ENCODE measurements at regions not wholly inside any gene's neighbourhood (a gene's known extent, or its start where the extent isn't known, plus 50 kb on each side); places are given as distances from the start of the nearest gene placed in this dataset.
"Not testable (repeated sequence)": the region's sequence is repeated elsewhere in the genome, so short reads cannot be mapped to it uniquely, and the experiment has no call there.

DNA sequence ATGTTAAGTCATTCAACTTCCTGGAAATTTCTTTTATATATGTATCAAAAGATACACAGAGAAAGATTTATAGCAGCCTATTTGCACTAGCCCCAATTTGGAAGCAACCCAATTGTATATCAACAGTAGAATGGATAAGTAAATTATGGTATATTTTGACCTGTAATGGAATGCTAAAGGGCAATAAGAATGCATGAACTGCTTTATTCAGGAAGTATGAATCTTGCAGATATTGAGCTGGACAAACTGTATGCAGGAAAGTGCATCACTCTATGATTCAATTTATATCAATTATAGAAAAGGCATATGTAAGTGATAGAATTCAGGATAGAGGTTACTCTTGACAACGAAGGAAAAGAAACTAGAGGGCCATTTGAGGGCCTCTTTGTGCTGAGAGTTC, 913.1 kb upstream of the FBXO33 start:
- DNase-seq = no peak

DNA sequence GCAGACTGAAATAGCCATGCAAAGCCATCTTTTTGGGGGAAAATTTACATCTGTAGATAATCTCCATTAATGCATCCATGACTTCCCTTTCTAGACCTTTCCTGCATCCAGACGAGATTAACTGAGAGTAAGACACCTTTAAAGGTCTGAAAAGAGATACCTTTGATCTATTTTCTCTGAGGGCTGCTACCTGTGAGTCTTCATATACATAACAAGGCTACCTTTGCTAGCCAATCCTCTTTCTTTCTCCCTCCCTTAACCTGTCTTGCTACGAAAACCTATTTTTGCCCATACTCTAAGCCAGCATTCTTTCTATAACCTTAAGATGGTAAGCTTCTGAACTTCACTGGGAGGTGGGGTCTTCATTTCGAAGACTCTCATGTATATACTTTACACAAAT, 908.5 kb upstream of the FBXO33 start:
- DNase-seq = no peak

DNA sequence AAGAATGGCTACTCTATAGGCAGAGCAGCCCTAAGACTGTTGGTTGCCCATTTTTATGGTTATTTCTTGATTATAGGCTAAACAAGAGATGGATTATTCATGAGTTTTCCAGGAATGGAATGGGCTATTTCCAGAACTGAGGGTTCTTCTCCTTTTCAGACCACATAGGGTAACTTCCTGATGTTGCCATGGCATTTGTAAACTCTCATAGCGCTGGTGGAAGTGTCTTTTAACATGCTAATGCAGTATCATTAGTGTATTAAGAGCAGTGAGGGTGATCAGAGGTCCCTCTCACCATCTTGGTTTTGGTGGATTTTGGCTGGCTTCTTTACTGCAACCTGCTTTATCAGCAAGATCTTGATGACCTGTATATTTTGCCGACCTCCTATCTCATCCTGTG, 904.6 kb upstream of the FBXO33 start:
- DNase-seq = no peak

- not testable (repeated sequence) for DNase-seq
Observed at GRCh38 chr14:40326519-40326918, 894.3 kb upstream of the FBXO33 start.

DNA sequence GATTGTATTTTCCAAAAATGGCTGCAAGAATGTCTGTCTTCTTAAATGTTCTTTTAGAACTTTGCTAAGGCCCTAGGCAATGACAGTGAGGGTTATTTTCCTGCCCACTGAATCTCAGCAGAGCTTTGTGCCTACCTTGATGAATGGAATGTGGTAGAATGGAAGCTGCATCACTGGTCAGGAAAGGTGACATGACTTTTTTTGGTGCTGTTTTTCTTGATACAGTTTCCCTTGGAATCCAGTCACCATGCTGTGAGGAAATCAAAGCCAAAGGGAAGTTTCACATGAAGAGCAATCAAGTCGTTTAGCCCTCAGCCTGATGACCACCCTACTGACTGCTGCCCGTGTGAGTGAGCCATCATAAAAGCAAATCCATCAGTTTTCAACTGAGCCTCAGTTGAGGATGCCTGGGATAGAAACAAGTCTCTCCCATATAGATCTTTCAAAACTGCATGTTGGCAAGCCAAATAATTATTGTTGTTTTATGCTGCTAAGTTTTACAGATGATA, 886.0 kb upstream of the FBXO33 start:
- no peak for DNase-seq

DNA sequence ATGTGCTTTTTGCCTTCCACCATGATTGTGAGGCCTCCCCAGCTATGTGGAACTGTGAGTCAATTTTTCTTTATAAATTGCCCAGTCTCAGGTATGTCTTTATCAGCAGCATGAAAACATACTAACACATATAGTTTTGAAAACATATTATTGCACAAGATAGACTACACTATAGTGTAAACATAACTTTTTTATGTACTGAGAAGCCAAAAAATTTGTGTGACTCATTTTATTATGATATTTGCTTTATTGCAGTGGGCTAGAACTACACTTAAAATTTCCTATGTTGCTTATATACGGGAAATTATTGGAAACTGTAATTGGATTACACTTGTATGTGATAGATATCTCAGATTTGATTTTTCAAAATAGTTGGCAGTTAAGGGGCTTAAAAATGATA, 885.5 kb upstream of the FBXO33 start:
- DNase-seq = no peak

GRCh38 chr14:40312296-40312695, 880.1 kb upstream of the FBXO33 start:
- no peak for DNase-seq

- no peak for DNase-seq
Observed at GRCh38 chr14:40309124-40309523, 876.9 kb upstream of the FBXO33 start.

DNA sequence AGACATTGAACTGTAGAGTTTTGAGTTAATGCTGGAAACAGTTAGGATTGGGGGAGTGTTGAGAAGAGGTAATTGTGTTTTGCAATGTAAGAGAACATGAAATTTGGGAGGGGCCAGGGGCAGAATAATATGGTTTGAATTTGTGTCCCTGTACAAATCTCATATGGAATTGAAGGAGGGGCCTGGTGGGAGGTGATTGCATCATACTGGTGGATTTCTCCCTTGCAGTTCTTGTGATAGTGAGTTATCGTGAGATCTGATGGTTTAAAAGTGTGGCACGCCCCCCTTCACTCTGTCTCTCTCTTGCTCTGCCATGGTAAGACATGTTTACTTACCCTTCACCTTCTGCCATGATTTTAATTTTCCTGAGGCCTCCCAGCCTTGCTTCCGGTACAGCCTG, 876.0 kb upstream of the FBXO33 start:
- no peak for DNase-seq

DNA sequence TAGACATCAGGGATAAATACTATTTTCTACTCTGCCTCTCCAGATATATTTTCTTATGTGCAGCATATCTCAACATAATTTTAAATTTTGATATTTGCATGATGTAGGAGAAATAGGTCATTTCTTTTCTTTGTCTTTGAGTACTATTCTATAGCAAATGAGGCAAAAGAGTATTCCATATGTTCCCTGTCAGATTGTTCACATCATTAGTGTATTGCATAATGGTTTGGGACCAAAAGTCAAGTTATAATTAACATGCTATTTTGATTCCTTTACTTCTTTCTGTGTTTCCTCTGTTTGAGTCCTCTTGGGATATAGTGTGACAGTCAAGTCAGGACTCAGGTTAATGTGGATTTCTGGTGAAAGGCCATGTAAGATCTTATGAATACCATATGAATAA, 864.6 kb upstream of the FBXO33 start:
- no peak for DNase-seq

DNA sequence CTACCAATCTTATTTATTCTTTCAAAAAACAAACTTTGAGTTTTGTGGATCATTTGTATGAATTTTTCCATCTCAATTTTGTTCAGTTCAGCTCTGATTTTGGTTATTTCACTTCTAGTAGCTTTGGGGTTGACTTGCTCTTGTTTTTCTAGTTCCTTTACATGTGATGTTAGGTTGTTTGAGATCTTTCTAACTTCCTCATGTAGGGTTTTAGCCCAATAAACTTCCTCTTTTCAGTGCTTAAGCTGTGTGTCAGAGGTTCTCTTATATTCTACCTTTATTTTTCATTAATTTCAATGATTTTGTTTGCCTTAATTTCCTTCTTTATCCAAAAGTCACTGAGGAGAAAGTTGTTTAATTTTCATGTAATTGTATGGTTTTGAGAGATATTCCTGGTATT, 860.4 kb upstream of the FBXO33 start:
- peak; percentile 77 for DNase-seq

GRCh38 chr14:40282196-40282595, 850.0 kb upstream of the FBXO33 start:
- no peak for DNase-seq

GRCh38 chr14:40280652-40281051, 848.4 kb upstream of the FBXO33 start:
- no peak for DNase-seq

GRCh38 chr14:40273417-40273816, 841.2 kb upstream of the FBXO33 start:
- DNase-seq = no peak

DNA sequence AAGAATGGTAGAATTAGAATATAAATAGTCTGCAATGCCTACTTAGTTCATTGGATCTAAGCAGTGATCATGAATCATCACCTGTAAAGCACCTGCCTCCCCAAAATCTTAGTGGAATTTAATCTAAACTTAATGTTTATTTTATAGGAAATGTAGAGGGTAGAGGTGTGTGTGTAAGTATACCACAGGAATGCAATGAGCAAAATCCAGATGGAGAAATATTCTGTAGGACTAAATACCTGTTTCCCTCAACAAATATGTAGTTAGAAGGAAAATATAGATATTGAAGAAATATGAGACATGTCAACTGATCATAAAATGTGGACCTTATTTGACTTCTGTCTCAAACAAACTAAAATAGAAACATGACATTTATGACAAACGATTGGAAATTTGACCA, 839.2 kb upstream of the FBXO33 start:
- DNase-seq = no peak

DNA sequence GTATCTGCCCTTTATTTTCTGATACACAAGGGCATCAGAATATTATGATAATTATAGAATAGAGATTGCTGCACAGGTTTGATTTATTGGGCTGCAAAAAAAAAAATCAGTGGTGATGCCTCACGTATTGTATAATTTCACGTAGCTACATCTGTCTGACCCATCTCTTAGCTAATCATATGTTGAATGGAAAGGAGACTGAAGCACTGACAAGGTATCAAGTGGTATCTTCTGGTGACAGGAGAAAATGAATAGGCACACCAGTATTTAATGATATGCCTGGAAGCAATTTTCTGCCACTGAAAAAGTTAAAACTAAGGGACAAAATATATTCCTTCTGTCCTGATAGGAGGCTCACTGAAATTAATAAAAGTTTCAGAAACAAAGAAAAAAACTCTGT, 837.2 kb upstream of the FBXO33 start:
- no peak for DNase-seq

GRCh38 chr14:40268236-40268635, 836.0 kb upstream of the FBXO33 start:
- no peak for DNase-seq

DNA sequence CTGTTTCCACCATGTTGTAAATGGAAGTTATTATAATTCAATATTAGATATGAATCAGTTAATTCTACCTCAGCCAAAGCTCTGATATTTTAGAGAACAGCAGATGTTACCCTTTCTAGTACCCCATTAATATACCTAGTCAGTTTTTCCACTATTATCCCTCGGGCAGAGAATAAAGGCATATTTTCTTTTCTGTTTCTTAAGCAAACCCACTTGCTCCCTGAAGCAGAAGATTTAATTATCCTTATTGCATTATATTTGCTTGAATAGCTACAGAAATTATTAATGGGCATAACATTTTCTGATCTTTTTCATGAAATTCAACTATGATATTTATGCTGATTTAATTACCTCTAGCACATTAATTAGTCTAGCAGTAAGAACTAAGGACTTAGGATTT, 832.9 kb upstream of the FBXO33 start:
- no peak for DNase-seq

DNA sequence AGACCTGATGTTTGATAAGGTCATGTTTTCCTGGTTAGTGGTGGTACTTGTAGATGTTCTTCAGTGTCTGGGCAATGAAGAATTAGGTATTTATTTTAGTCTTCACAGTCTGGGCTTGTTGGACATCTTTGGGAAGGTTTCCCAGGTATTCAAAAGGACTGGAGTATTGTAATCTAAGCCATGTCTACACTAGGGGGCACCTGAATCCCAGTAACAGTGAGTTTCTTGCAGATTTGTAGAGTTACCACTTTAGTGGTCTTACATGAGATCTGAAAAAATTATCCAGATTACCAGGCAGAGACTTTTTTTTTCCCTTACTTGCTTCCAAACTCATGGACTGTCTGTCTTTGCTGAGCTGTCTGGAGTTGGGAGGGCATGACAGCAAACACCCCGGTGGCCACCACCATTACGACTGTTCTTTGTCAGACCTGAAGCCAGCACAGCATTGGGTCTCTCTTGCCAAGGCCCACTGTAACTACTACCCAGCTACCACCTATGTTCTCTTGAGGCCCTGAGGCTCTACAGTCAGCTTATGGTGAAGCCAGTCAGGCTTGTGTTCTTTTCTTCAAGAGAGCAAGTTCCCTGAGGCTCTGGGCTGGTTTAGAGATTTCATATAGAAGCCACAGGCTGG, 820.7 kb upstream of the FBXO33 start:
- no peak for DNase-seq

DNA sequence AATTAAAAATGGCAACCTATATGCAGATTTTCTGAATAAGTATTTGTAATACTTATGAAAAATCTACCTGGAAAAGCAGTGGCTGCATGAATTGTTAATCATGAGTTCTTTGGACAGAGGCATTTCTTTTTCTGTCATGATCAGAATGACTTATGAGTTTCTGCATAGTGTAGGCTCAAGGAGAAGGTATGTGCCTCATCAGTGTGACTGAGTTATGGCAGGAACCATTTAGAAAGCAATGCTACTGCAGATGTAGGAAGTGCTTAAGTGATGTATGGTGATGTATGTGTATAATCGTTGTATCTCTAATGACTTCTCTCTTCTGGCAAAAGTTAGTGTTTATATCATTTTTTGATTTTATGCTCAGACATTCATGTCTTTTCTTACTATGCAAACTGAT, 816.4 kb upstream of the FBXO33 start:
- no peak for DNase-seq

DNA sequence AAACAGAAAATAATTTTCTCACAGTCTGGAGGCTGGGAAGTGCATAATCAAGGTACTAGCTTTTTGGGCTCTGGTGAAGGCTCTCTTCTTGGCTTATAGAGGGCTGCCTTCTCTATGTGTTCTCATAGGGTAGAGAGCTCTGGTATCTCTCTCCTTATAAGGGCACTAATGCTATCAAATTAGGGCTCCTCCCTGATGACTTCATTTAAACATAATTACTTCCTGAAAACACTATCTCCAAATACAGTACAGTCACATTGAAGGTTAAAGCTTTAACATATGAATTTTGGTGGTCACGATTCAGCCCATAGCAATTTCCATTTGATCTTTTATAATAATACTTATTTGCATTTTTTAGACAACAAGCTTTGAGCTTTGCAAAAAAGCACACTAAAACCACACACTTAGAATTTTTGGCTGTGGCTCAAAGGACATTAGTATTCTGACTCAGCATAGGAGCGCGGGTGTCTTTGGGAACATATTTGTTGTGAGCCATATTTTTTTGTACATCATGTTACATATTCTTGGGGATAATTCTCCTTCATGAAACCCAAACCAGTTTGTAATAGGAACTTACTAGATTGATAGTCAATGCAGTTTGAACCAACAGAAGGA, 808.1 kb upstream of the FBXO33 start:
- no peak for DNase-seq

DNA sequence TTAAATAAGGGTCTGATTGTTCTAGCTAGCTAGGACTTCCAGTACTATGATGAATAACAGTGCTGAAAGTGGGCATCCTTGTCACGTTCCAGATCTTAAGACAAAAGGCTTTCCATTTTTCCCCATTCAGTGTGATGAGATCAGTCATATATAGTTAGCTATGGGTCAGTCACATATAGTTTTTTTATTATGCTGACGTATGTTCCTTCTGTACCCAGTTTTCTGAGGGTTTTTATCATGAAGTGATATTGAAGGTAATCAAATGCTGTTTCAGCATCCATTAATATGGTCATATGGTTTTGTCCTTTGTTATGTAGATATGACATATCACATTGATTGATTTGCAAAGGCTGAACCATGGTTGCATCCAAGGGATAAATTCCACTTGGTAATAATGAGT, 800.1 kb upstream of the FBXO33 start:
- DNase-seq = no peak

DNA sequence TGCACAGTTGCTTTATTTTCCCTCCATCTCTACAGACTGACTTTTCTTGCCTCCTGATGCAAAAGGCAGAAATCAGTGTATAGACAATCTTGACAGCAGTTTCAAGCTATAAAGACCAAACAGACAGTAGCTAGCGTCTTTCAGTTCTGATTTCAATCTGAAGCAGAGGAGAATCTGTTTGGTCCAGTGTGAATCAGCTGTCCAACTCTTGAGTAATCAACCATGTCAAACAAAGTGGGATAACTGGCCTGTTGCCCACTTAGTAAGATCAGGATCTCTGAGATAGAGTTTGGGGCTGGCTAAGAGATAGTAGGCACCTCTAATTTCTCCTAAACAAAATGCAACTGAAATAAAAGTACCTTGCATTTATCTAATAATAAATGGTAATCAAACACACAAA, 797.4 kb upstream of the FBXO33 start:
- no peak for DNase-seq

GRCh38 chr14:40222996-40223395, 790.8 kb upstream of the FBXO33 start:
- no peak for DNase-seq

DNA sequence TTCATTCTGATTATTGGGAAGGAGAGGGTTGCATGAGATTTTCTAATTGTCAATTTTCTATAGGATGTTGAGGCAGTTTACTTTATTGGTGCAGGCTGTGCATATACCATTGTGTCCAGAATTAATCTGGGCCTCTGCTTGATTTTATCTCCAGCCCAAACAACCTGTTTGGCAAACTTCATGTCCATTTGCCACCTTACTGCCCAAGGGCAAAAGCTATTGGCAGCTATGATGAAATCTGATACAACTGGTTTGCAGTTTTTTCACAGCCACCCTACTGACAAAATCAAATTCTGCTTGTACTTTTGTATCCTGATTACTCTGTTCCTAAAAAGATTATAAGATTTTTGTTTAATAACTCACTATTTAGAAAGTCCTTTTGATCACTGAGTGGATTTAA, 789.2 kb upstream of the FBXO33 start:
- no peak for DNase-seq
